MM.1S (cell line): ENCODE measurements at regions not wholly inside any gene's neighbourhood (a gene's known extent, or its start where the extent isn't known, plus 50 kb on each side); places are given as distances from the start of the nearest gene placed in this dataset.

Experiments used
- EZH2 ChIP-seq: fragments of 300-600 bp; sonication (generic); optimal IDR thresholded peaks from 2 replicates; pipeline ENCODE3; 2017; ENCODE audit warnings: low read depth, mild to moderate bottlenecking, antibody characterized with exemption, low read length, mixed read lengths
- EZH2phosphoT487 ChIP-seq: fragments of 300-600 bp; sonication (generic); IDR thresholded peaks from 2 replicates; pipeline ENCODE4 v1.6.1; 2018; ENCODE audit warnings: antibody characterized with exemption, low read length
- TF ChIP-seq, protein P1 (sequence below): fragments of 300-600 bp; sonication (generic); IDR thresholded peaks from 2 replicates; pipeline ENCODE4 v1.5.1; 2016; ENCODE audit warnings: antibody characterized with exemption, low read length, mixed read lengths

GRCh38 chr12:76707772-76708171, 56.1 kb upstream of the ZDHHC17 start:
- TF ChIP-seq, protein P1, sequence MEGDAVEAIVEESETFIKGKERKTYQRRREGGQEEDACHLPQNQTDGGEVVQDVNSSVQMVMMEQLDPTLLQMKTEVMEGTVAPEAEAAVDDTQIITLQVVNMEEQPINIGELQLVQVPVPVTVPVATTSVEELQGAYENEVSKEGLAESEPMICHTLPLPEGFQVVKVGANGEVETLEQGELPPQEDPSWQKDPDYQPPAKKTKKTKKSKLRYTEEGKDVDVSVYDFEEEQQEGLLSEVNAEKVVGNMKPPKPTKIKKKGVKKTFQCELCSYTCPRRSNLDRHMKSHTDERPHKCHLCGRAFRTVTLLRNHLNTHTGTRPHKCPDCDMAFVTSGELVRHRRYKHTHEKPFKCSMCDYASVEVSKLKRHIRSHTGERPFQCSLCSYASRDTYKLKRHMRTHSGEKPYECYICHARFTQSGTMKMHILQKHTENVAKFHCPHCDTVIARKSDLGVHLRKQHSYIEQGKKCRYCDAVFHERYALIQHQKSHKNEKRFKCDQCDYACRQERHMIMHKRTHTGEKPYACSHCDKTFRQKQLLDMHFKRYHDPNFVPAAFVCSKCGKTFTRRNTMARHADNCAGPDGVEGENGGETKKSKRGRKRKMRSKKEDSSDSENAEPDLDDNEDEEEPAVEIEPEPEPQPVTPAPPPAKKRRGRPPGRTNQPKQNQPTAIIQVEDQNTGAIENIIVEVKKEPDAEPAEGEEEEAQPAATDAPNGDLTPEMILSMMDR = no peak
- TF ChIP-seq EZH2 (no peak), EZH2phosphoT487 (no peak)
